ENCODE measurements at regions not wholly inside any gene's neighbourhood (a gene's known extent, or its start where the extent isn't known, plus 50 kb on each side); places are given as distances from the start of the nearest gene placed in this dataset.
A peak's percentile ranks its signal among the peaks of the same experiment; 100 is the strongest.

- no peak for DNase-seq (ENCODE audit: extremely low read depth, low read depth, low spot score)
Measured at GRCh38 chr13:73902847-73903246, 231.4 kb downstream of the KLF12 start.

GRCh38 chr13:73902296-73902695, 231.9 kb downstream of the KLF12 start:
- DNase-seq (ENCODE audit: extremely low read depth, low read depth, low spot score): no peak

GRCh38 chr13:73901324-73902068, 232.7 kb downstream of the KLF12 start:
- no peak for DNase-seq (ENCODE audit: extremely low read depth, low read depth, low spot score)

GRCh38 chr13:73900591-73900990, 233.6 kb downstream of the KLF12 start:
- no peak for DNase-seq (ENCODE audit: extremely low read depth, low read depth, low spot score)

GRCh38 chr13:73898899-73899298, 235.3 kb downstream of the KLF12 start:
- no peak for DNase-seq (ENCODE audit: extremely low read depth, low read depth, low spot score)

GRCh38 chr13:73898276-73898675, 235.9 kb downstream of the KLF12 start:
- no peak for DNase-seq (ENCODE audit: extremely low read depth, low read depth, low spot score)

- no peak for DNase-seq (ENCODE audit: extremely low read depth, low read depth, low spot score)
Measured at GRCh38 chr13:73894995-73895571, 239.1 kb downstream of the KLF12 start.

GRCh38 chr13:73893833-73894232, 240.4 kb downstream of the KLF12 start:
- DNase-seq (ENCODE audit: extremely low read depth, low read depth, low spot score): no peak

- no peak for DNase-seq (ENCODE audit: extremely low read depth, low read depth, low spot score)
Measured at GRCh38 chr13:73891805-73892204, 242.4 kb downstream of the KLF12 start.

- no peak for DNase-seq (ENCODE audit: extremely low read depth, low read depth, low spot score)
Measured at GRCh38 chr13:73883162-73883561, 251.0 kb downstream of the KLF12 start.

- DNase-seq (ENCODE audit: extremely low read depth, low read depth, low spot score): peak; percentile 25
Measured at GRCh38 chr13:73880365-73880764, 253.8 kb downstream of the KLF12 start.

- DNase-seq (ENCODE audit: extremely low read depth, low read depth, low spot score): no peak
Measured at GRCh38 chr13:73879346-73880015, 254.7 kb downstream of the KLF12 start.

GRCh38 chr13:73877399-73877798, 256.8 kb downstream of the KLF12 start:
- DNase-seq (ENCODE audit: extremely low read depth, low read depth, low spot score): no peak

GRCh38 chr13:73876323-73876722, 257.9 kb downstream of the KLF12 start:
- DNase-seq (ENCODE audit: extremely low read depth, low read depth, low spot score): no peak

- no peak for DNase-seq (ENCODE audit: extremely low read depth, low read depth, low spot score)
Measured at GRCh38 chr13:73873940-73874830, 260.0 kb downstream of the KLF12 start.

- no peak for DNase-seq (ENCODE audit: extremely low read depth, low read depth, low spot score)
Measured at GRCh38 chr13:73872397-73872796, 261.8 kb downstream of the KLF12 start.

- no peak for DNase-seq (ENCODE audit: extremely low read depth, low read depth, low spot score)
Measured at GRCh38 chr13:73870970-73871935, 263.0 kb downstream of the KLF12 start.

GRCh38 chr13:73870036-73870741, 264.0 kb downstream of the KLF12 start:
- no peak for DNase-seq (ENCODE audit: extremely low read depth, low read depth, low spot score)

- no peak for DNase-seq (ENCODE audit: extremely low read depth, low read depth, low spot score)
Measured at GRCh38 chr13:73865027-73865426, 269.2 kb downstream of the KLF12 start.

Data from glomerular endothelial cell (primary cell).